Neutrophil (primary cell): ENCODE measurements at regions not wholly inside any gene's neighbourhood (a gene's known extent, or its start where the extent isn't known, plus 50 kb on each side); places are given as distances from the start of the nearest gene placed in this dataset.

Source experiments
- H3K27ac ChIP-seq: fragments of 200-600 bp; sonication (generic); 2 replicates; pipeline ENCODE4 v1.5.1; 2016; ENCODE audit warnings: mild to moderate bottlenecking, moderate library complexity
- H3K27me3 ChIP-seq: fragments of 200-600 bp; sonication (generic); 2 replicates; pipeline ENCODE4 v1.6.0; 2016; ENCODE audit warnings: mild to moderate bottlenecking
- H3K36me3 ChIP-seq: fragments of 200-600 bp; sonication (generic); 2 replicates; pipeline ENCODE4 v1.5.1; 2017
- H3K4me1 ChIP-seq, 2 experiments: fragments of 200-600 bp in 1 of 2; sonication (generic) in 1 of 2; 1 replicate in 1 of 2; 2 replicates in 1 of 2; pipeline versions ENCODE4 v1.5.1 to v1.6.1; 2013 to 2016; ENCODE audit warnings: low read depth in 1 of 2, low read length in 1 of 2, mild to moderate bottlenecking in 1 of 2, moderate library complexity in 1 of 2; ENCODE audit not compliant: control insufficient read depth in 1 of 2, insufficient read depth in 1 of 2
- H3K4me3 ChIP-seq, 2 experiments: fragments of 200-600 bp in 1 of 2; sonication (generic) in 1 of 2; 1 replicate in 1 of 2; 2 replicates in 1 of 2; pipeline ENCODE4 v1.5.1; 2013 to 2016; ENCODE audit warnings: low read depth in 1 of 2, low read length in 1 of 2, mild to moderate bottlenecking in 1 of 2, moderate library complexity in 1 of 2
- H3K9me3 ChIP-seq: fragments of 200-600 bp; sonication (generic); 2 replicates; pipeline ENCODE4 v1.5.1; 2016
- CTCF ChIP-seq: fragments of 200-600 bp; sonication (generic); IDR thresholded peaks from 2 replicates; pipeline ENCODE4 v1.5.1; 2016; ENCODE audit warnings: antibody characterized with exemption

GRCh38 chr11:26231252-26231661 is 100.7 kb upstream of the ANO3 start:
- TF ChIP-seq CTCF, result no peak
- Histone ChIP-seq H3K4me3 (no peak overlapping the region), H3K36me3 (no peaks in the 10 kb centered on the region), H3K4me1 (no peaks in the 10 kb centered on the region), H3K9me3 (no peaks in the 10 kb centered on the region), H3K27me3 (no peaks in the 10 kb centered on the region), H3K27ac (no peak overlapping the region)

DNA sequence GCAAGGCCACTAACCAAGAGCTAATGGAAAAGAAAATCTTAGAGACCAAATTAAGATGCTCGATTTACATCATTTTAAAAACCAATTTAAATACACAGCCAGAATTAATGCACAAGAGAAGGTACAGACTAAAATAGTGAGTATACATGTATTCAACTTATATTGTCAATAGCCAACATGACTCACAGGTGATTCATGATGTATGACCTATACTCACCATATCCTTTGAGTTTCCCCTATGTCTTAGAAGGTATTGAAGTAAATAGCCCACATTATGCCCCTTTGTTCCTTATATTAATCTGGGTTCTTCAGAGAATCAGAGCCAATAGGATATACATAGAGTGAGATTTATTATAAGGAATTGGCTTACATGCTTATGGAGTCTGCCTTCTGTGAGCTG is 97.5 kb upstream of the ANO3 start:
- H3K4me3 ChIP-seq, result no peak overlapping the region
- no peak for TF ChIP-seq CTCF
- H3K4me1 ChIP-seq, result no peaks in the 10 kb centered on the region
- no peak overlapping the region for H3K27ac ChIP-seq
- no peaks in the 10 kb centered on the region for H3K36me3 ChIP-seq
- H3K27me3 ChIP-seq, result no peaks in the 10 kb centered on the region
- no peaks in the 10 kb centered on the region for H3K9me3 ChIP-seq

DNA sequence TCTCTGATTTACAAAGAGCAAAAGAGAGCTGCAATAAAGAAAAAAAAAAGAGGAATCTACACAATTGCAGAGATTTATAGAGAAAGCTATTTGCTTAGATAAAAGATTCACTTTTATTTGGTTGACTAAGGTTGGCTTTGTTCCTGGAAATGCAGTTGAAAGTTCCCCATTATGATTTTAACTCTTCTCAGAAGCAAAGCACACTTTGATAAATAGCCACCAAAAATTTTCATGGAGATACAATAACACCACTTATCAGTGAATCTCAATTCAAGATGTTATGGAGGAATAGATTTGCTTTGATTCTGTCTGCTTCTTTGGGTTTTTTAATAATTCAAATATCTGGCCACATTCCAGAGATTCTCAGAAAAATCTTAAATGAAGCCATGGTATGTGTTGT is 88.5 kb upstream of the ANO3 start:
- H3K4me3 ChIP-seq, result no peak overlapping the region
- no peaks in the 10 kb centered on the region for H3K27me3 ChIP-seq
- H3K36me3 ChIP-seq, result no peaks in the 10 kb centered on the region
- no peaks in the 10 kb centered on the region for H3K9me3 ChIP-seq
- no peaks in the 10 kb centered on the region for H3K4me1 ChIP-seq
- no peak for TF ChIP-seq CTCF
- no peak overlapping the region for H3K27ac ChIP-seq

DNA sequence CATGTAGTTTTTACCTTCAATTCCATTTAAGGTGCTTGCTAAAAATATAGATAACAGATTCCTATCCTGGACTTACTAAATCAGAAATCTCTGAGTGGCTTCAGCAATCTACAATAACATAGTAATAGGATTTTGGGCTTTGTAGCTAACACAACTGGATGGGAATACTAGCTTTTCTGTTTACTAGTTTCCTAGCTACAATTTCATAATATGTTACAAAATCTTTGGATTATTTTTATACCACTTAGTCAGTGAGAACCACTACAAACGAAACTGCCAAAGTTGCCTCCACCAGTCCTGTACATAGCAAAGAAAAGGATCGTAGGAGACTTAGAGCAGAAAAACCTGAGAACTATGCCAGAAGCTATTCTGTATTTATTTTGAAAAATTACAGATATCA is 87.7 kb upstream of the ANO3 start:
- Histone ChIP-seq H3K36me3 (no peaks in the 10 kb centered on the region), H3K27ac (no peak overlapping the region), H3K27me3 (no peaks in the 10 kb centered on the region)

DNA sequence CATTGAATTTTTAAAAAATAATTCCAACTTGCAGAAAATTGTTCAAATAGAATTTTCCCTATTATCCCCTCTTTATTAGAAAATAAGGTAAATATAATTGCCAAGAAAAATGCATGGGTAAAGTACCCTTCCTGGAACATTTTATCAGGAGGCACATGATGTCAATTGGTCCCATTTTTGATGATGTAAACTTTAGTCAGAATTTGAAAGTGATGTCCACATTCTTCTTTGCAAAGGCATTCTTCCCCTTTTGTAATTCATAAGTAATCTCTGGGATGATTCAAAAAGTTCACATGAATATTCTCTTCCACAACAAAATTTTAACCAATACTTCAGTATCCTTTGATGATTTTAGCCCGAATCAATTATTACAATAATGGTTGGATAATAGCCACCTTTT is 86.9 kb upstream of the ANO3 start:
- no peaks in the 10 kb centered on the region for H3K27me3 ChIP-seq
- H3K9me3 ChIP-seq, result no peaks in the 10 kb centered on the region
- no peak overlapping the region for H3K4me3 ChIP-seq
- no peak for TF ChIP-seq CTCF
- no peaks in the 10 kb centered on the region for H3K36me3 ChIP-seq
- no peak overlapping the region for H3K27ac ChIP-seq
- H3K4me1 ChIP-seq, result no peaks in the 10 kb centered on the region

More for the DNA sequence above, 87.7 kb upstream of the ANO3 start:
- H3K4me1 ChIP-seq, result no peaks in the 10 kb centered on the region
- no peaks in the 10 kb centered on the region for H3K9me3 ChIP-seq
- no peak overlapping the region for H3K4me3 ChIP-seq
- TF ChIP-seq CTCF, result no peak

GRCh38 chr11:26247340-26247739 is 84.6 kb upstream of the ANO3 start:
- Histone ChIP-seq H3K4me3 (no peak overlapping the region), H3K27ac (no peak overlapping the region), H3K9me3 (no peaks in the 10 kb centered on the region), H3K27me3 (no peaks in the 10 kb centered on the region), H3K36me3 (no peaks in the 10 kb centered on the region), H3K4me1 (no peaks in the 10 kb centered on the region)
- no peak for TF ChIP-seq CTCF
